ENCODE measurements at regions not wholly inside any gene's neighbourhood (a gene's known extent, or its start where the extent isn't known, plus 50 kb on each side); places are given as distances from the start of the nearest gene placed in this dataset.

DNA sequence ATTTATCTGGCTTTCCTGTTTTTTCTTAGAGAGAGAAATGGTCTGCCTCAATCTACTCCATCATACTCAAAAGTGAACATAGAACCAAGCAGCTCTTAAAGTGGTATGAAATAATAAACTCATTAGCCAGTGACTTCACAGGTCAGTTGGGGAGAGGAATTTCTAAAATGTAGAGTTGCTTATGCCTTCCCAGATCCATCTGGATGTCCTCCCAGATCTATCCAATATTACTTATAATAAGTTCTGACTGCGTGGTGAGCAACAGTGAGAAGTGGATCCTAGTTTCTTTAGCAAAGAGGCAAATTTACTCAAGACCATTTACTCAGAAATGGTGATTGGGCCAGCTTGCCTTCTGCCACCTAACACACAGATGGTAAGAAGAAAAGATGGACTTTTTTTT lies 748.0 kb downstream of the PCDH18 start:
- no peak for TF ChIP-seq POLR2A (IDR thresholded peaks at IDR 0.05; ENCODE audit: low read length)
- no peak for TF ChIP-seq GATA1 (IDR thresholded peaks at IDR 0.05; ENCODE audit: low read depth, low read length)

All from erythroblast (primary cell).